ENCODE measurements at regions not wholly inside any gene's neighbourhood (a gene's known extent, or its start where the extent isn't known, plus 50 kb on each side); places are given as distances from the start of the nearest gene placed in this dataset.

- DNase-seq (ENCODE audit: low read depth) = no peak
Observed at GRCh38 chr6:126419901-126420300, 80.0 kb downstream of the CENPW start.

GRCh38 chr6:126422912-126423311 is 83.0 kb downstream of the CENPW start:
- DNase-seq (ENCODE audit: low read depth) = no peak

GRCh38 chr6:126427713-126428112 is 87.8 kb downstream of the CENPW start:
- DNase-seq (ENCODE audit: low read depth) = no peak

- no peak for DNase-seq (ENCODE audit: low read depth)
Observed at GRCh38 chr6:126429866-126430265, 90.0 kb downstream of the CENPW start.

GRCh38 chr6:126432564-126432963 is 92.6 kb downstream of the CENPW start:
- no peak for DNase-seq (ENCODE audit: low read depth)

GRCh38 chr6:126433927-126434326 is 94.0 kb downstream of the CENPW start:
- no peak for DNase-seq (ENCODE audit: low read depth)

GRCh38 chr6:126437205-126437604 is 97.3 kb downstream of the CENPW start:
- no peak for DNase-seq (ENCODE audit: low read depth)

- DNase-seq (ENCODE audit: low read depth) = no peak
Observed at GRCh38 chr6:126439040-126439439, 99.1 kb downstream of the CENPW start.

- DNase-seq (ENCODE audit: low read depth) = no peak
Observed at GRCh38 chr6:126440923-126441322, 101.0 kb downstream of the CENPW start.

- peak; percentile 20 for DNase-seq (ENCODE audit: low read depth)
Observed at GRCh38 chr6:126444659-126445273, 104.9 kb downstream of the CENPW start.

- no peak for DNase-seq (ENCODE audit: low read depth)
Observed at GRCh38 chr6:126446248-126446647, 106.3 kb downstream of the CENPW start.

GRCh38 chr6:126447367-126447766 is 107.5 kb downstream of the CENPW start:
- DNase-seq (ENCODE audit: low read depth) = no peak

- DNase-seq (ENCODE audit: low read depth) = no peak
Observed at GRCh38 chr6:126461045-126461444, 121.1 kb downstream of the CENPW start.

GRCh38 chr6:126464245-126464644 is 124.3 kb downstream of the CENPW start:
- no peak for DNase-seq (ENCODE audit: low read depth)

GRCh38 chr6:126475449-126475848 is 135.5 kb downstream of the CENPW start:
- DNase-seq (ENCODE audit: low read depth) = no peak

GRCh38 chr6:126477678-126478077 is 137.8 kb downstream of the CENPW start:
- DNase-seq (ENCODE audit: low read depth) = no peak

- DNase-seq (ENCODE audit: low read depth) = no peak
Observed at GRCh38 chr6:126480268-126480667, 140.4 kb downstream of the CENPW start.

- no peak for DNase-seq (ENCODE audit: low read depth)
Observed at GRCh38 chr6:126481319-126481718, 141.4 kb downstream of the CENPW start.

GRCh38 chr6:126504792-126505191 is 164.9 kb downstream of the CENPW start:
- no peak for DNase-seq (ENCODE audit: low read depth)

GRCh38 chr6:126513198-126513597 is 173.3 kb downstream of the CENPW start:
- no peak for DNase-seq (ENCODE audit: low read depth)

- DNase-seq (ENCODE audit: low read depth) = peak; percentile 17
Observed at GRCh38 chr6:126516411-126516810, 176.5 kb downstream of the CENPW start.

GRCh38 chr6:126524811-126525326 is 185.0 kb downstream of the CENPW start:
- DNase-seq (ENCODE audit: low read depth) = no peak

- DNase-seq (ENCODE audit: low read depth) = no peak
Observed at GRCh38 chr6:126526547-126526946, 186.6 kb downstream of the CENPW start.

GRCh38 chr6:126526996-126527606 is 187.2 kb downstream of the CENPW start:
- no peak for DNase-seq (ENCODE audit: low read depth)

Data from fibroblast of gingiva (primary cell).